Activated naive CD8-positive, alpha-beta T cell treated with anti-CD3 and anti-CD28 coated beads, Interleukin-2, amount 10 ng/mL, durations not matched to agents 7 days and 5 days (primary cell): ENCODE measurements at regions not wholly inside any gene's neighbourhood (a gene's known extent, or its start where the extent isn't known, plus 50 kb on each side); places are given as distances from the start of the nearest gene placed in this dataset.
"Not testable (repeated sequence)": the region's sequence is repeated elsewhere in the genome, so short reads cannot be mapped to it uniquely, and the experiment has no call there.

Experiments
- ATAC-seq: fragments of 150-1000 bp; cut with Tn5 transposase; one replicate; pipeline ENCODE4 v1.10.0; 2021; ENCODE audit warnings: low read depth, moderate library complexity
- POLR2A ChIA-PET: fragments of 350-600 bp; sonication (Branson Sonifier 250); formaldehyde crosslinking; loops from one replicate; lab custom pipeline; 2021; ENCODE audit warnings: antibody characterized with exemption; lab: Charles Lee
- DNase-seq: peaks from one replicate; pipeline ENCODE4 v3.0.0; 2021
- H3K27ac Mint-ChIP-seq: one replicate; pipeline ENCODE4 v1.8.0; 2022; ENCODE audit warnings: mild to moderate bottlenecking, mixed read lengths
- H3K27me3 Mint-ChIP-seq: one replicate; pipeline ENCODE4 v1.8.0; 2022; ENCODE audit warnings: mild to moderate bottlenecking, moderate library complexity, mixed read lengths
- H3K36me3 Mint-ChIP-seq: one replicate; pipeline ENCODE4 v1.8.0; 2021; ENCODE audit warnings: mild to moderate bottlenecking, mixed read lengths
- H3K4me1 Mint-ChIP-seq: one replicate; pipeline ENCODE4 v1.8.0; 2021; ENCODE audit warnings: mixed read lengths
- H3K4me3 Mint-ChIP-seq: one replicate; pipeline ENCODE4 v1.8.0; 2022; ENCODE audit warnings: mild to moderate bottlenecking, moderate library complexity, mixed read lengths
- H3K9me3 Mint-ChIP-seq: one replicate; pipeline ENCODE4 v1.8.0; 2021; ENCODE audit warnings: mixed read lengths

DNA sequence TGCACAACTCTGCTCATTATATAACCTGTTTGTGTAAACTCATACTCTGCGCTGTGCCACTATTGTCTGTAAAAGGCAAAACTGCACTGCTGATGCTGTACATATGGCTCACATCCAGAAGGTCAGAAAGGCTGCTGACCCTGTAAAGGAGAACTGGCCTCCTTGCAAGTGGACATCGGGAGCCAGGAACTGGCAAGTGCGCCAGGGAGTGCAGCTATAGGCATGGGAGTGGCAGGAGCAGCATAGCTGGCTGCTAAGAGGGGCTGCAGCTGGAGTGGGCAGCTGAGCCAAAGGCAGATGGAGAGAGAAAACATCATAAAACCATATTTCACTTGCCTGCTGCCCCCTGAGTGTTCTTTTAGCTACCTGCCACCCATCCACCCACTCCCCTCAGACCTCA is 2183.4 kb upstream of the ACO1 start:
- DNase-seq, result no peak
- H3K27ac Mint-ChIP-seq, result no peak overlapping the region
- H3K4me1 Mint-ChIP-seq, result no peaks in the 10 kb centered on the region
- no peaks in the 10 kb centered on the region for H3K36me3 Mint-ChIP-seq
- H3K4me3 Mint-ChIP-seq, result no peak overlapping the region
- no peaks in the 10 kb centered on the region for H3K27me3 Mint-ChIP-seq
- peaks cover 3% of the 10 kb centered on the region for H3K9me3 Mint-ChIP-seq
- POLR2A ChIA-PET, result no interaction called here
- ATAC-seq, result no peak

DNA sequence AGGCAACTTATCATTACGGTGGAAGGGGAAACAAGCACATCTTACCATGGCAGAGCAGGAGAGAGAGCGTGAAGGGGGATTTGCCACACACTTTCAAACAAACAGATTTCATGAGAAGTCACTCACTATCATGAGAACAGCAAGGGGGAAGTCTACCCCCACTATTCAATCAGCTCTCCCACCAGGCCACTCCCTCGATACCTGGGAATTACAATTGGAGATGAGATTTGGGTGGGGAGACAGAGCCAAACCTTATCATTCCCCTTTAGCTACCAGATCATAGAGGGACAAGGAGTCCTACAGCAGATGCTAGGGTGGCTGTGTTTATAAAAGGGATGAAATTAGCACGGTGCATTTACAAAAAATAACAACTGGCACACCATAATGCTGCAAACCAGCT is 2149.4 kb upstream of the ACO1 start:
- H3K27ac Mint-ChIP-seq, result no peak overlapping the region
- no peaks in the 10 kb centered on the region for H3K27me3 Mint-ChIP-seq
- H3K4me3 Mint-ChIP-seq, result no peak overlapping the region
- no peaks in the 10 kb centered on the region for H3K4me1 Mint-ChIP-seq
- POLR2A ChIA-PET, result no interaction called here
- no peaks in the 10 kb centered on the region for H3K36me3 Mint-ChIP-seq
- no peak for ATAC-seq
- H3K9me3 Mint-ChIP-seq, result no peaks in the 10 kb centered on the region
- no peak for DNase-seq

- Mint-ChIP-seq H3K4me3 (no peak overlapping the region), H3K36me3 (no peaks in the 10 kb centered on the region), H3K27me3 (no peaks in the 10 kb centered on the region), H3K9me3 (no peaks in the 10 kb centered on the region), H3K4me1 (no peaks in the 10 kb centered on the region), H3K27ac (no peak overlapping the region)
- POLR2A ChIA-PET, result no interaction called here
- DNase-seq (no peak), ATAC-seq (no peak)
These were observed 2148.9 kb upstream of the ACO1 start for GRCh38 chr9:30235564-30235963.

DNA sequence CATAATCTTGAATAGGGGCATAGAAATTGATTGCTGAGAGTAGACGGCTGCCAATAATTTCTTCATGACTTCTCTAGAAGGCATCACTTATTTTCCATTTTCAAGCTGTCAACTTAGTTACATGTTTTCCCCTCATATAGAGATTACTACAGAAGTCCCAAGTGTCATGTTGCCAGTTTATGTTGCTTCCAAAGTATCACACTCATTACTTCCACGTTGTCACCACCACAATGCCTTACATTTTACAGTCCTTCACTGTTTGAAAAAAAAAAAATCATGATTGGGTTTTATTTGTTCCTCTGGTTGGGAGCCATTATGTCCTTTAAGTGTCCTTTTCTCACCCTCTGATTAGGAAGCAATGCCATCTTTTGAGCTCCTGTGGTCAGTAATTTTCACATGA is 2144.6 kb upstream of the ACO1 start:
- Mint-ChIP-seq H3K27ac (no peak overlapping the region), H3K27me3 (no peaks in the 10 kb centered on the region), H3K9me3 (no peaks in the 10 kb centered on the region), H3K4me1 (no peaks in the 10 kb centered on the region), H3K36me3 (no peaks in the 10 kb centered on the region), H3K4me3 (no peak overlapping the region)
- ATAC-seq (no peak), DNase-seq (no peak)
- POLR2A ChIA-PET, result no interaction called here

- DNase-seq, result no peak
These were observed 2141.0 kb upstream of the ACO1 start for GRCh38 chr9:30243467-30243866.

DNA sequence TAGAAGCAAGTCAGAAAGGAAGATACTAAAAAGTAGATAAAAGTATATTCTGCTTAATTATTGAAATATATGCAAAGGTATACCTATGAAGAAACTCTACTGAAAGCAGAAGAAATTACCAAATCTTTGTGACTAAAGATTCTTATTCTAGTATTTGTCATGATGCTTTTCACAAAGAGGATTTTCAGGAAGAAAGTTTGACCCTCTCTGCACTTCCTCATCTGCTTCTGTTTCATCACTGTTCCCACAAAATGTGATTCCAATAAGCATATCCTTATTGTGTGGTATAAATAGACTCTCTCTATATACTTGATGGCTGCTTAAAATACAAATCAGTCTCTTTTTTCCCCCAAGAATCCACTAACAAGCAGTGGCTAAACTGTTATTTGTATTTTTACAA is 2139.6 kb upstream of the ACO1 start:
- DNase-seq (no peak), ATAC-seq (no peak)
- no peaks in the 10 kb centered on the region for H3K9me3 Mint-ChIP-seq
- H3K4me1 Mint-ChIP-seq, result no peaks in the 10 kb centered on the region
- POLR2A ChIA-PET, result no interaction called here
- H3K4me3 Mint-ChIP-seq, result no peak overlapping the region
- no peak overlapping the region for H3K27ac Mint-ChIP-seq
- H3K27me3 Mint-ChIP-seq, result no peaks in the 10 kb centered on the region
- H3K36me3 Mint-ChIP-seq, result no peaks in the 10 kb centered on the region

More at GRCh38 chr9:30243467-30243866, 2141.0 kb upstream of the ACO1 start:
- no peak for ATAC-seq
- no peaks in the 10 kb centered on the region for H3K27me3 Mint-ChIP-seq
- no peaks in the 10 kb centered on the region for H3K9me3 Mint-ChIP-seq
- POLR2A ChIA-PET, result no interaction called here
- no peak overlapping the region for H3K4me3 Mint-ChIP-seq
- no peaks in the 10 kb centered on the region for H3K4me1 Mint-ChIP-seq
- no peaks in the 10 kb centered on the region for H3K36me3 Mint-ChIP-seq
- no peak overlapping the region for H3K27ac Mint-ChIP-seq

DNA sequence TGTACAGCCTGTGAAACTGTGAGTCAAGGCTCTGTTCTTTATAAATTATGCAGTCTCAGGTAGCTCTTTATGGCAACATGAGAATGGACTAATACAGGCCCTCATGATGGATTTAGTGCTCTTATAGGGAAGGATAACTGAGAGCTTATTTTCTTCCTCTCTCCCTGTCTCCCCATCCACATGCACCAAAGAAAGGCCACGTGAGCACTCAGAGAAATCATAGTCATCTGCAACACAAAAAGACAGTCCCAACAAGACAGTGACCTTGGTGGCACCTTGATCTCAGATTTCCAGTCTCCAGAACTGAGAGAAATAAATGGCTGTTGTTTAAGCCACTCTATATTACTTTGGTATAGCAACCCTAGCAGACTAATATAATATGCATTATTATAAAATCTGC is 2133.6 kb upstream of the ACO1 start:
- Mint-ChIP-seq H3K4me3 (no peak overlapping the region), H3K27ac (no peak overlapping the region), H3K36me3 (no peaks in the 10 kb centered on the region), H3K9me3 (no peaks in the 10 kb centered on the region), H3K4me1 (no peaks in the 10 kb centered on the region), H3K27me3 (no peaks in the 10 kb centered on the region)
- DNase-seq (no peak), ATAC-seq (no peak)
- POLR2A ChIA-PET, result no interaction called here

DNA sequence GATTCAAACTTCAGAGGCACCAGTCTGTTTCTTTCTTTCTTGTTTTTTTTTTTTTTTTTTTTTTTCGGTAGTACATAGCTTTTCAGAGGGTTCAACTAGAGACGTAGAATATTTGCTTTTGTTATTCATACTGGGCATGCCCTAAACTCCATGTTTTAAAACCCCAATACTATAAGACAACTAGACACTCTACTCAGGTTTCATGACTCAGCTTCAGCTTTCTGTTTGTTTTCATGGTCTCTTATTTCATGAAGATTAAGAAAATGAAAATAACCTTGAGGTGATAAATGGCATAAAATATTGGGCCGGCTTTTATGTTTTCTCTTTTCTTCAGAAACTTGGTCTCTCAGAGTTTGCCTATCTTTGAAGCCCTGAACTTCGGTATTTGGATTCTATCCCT is 2126.3 kb upstream of the ACO1 start:
- ATAC-seq, result no peak
- H3K27me3 Mint-ChIP-seq, result no peaks in the 10 kb centered on the region
- DNase-seq, result no peak
- peaks cover 6% of the 10 kb centered on the region for H3K9me3 Mint-ChIP-seq
- POLR2A ChIA-PET, result no interaction called here
- H3K4me1 Mint-ChIP-seq, result no peaks in the 10 kb centered on the region
- H3K27ac Mint-ChIP-seq, result no peak overlapping the region
- no peak overlapping the region for H3K4me3 Mint-ChIP-seq
- H3K36me3 Mint-ChIP-seq, result no peaks in the 10 kb centered on the region

DNA sequence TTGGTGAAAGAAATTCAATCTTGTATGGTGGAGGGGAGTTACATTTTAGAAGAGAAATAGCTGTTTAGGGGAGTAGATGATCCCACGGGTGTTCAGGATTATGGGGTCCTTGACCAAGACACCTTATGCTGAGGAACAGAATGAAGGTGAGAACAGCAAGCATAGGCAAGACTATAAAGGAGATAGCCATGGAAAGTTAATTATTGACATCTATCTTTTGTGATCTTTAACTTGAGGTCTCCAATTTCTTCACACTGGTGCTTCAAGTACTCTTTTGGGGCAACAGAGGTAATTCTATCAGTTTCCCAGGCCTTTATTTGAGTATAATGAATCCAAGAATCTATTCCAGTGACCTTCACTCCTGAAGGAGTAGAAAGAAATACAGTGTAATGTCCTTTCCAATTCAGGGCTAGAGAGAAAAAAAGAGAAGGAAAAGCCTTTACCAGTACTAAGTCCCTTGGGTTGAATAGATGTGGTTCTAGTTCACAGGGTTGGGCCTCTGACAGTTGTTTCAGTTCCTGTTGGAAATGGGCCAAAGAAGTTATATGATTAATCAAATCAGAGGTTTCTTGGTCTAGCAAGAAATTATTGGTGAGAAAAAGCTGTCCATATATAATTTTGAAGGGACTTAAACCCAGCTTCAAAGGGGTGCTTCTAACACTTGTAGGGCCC is 2104.1 kb upstream of the ACO1 start:
- H3K27me3 Mint-ChIP-seq, result no peaks in the 10 kb centered on the region
- H3K36me3 Mint-ChIP-seq, result no peaks in the 10 kb centered on the region
- ATAC-seq (no peak), DNase-seq (no peak)
- no peak overlapping the region for H3K27ac Mint-ChIP-seq
- no peak overlapping the region for H3K4me3 Mint-ChIP-seq
- H3K9me3 Mint-ChIP-seq, result peaks cover 6% of the 10 kb centered on the region
- no peaks in the 10 kb centered on the region for H3K4me1 Mint-ChIP-seq
- POLR2A ChIA-PET, result no interaction called here

- Mint-ChIP-seq H3K36me3 (no peaks in the 10 kb centered on the region), H3K27me3 (no peaks in the 10 kb centered on the region), H3K4me1 (no peaks in the 10 kb centered on the region), H3K4me3 (no peak overlapping the region), H3K27ac (no peak overlapping the region), H3K9me3 (peaks cover 1% of the 10 kb centered on the region)
- POLR2A ChIA-PET, result no interaction called here
- no peak for DNase-seq
- ATAC-seq, result no peak
These were observed 2095.0 kb upstream of the ACO1 start for GRCh38 chr9:30289435-30289834.

- ATAC-seq, H3K4me3 Mint-ChIP-seq, H3K9me3 Mint-ChIP-seq, H3K27ac Mint-ChIP-seq, H3K4me1 Mint-ChIP-seq, DNase-seq, H3K27me3 Mint-ChIP-seq, POLR2A ChIA-PET, H3K36me3 Mint-ChIP-seq: not testable (repeated sequence)
These were observed 2092.4 kb upstream of the ACO1 start for GRCh38 chr9:30292026-30292425.

DNA sequence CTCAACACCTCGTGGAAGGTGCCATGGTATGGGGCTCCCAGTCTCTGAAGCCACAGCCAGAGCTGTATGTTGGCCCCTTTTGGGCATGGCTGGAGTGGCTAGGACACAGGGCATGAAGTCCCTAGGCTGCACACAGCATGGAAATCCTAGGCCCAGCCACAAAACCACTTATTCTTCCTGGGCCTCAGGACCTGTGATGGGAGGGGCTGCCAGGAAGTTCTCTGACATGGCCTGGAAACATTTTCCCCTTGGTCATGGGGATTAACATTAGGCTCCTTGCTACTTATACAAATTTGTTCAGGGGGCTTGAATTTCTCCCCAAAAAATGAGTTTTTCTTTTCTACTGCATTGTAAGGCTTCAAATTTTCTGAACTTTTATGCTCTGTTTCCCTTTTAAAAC is 2091.2 kb upstream of the ACO1 start:
- POLR2A ChIA-PET, result no interaction called here
- H3K4me1 Mint-ChIP-seq, result no peaks in the 10 kb centered on the region
- no peak overlapping the region for H3K4me3 Mint-ChIP-seq
- no peaks in the 10 kb centered on the region for H3K27me3 Mint-ChIP-seq
- no peaks in the 10 kb centered on the region for H3K36me3 Mint-ChIP-seq
- no peak for DNase-seq
- no peak for ATAC-seq
- H3K27ac Mint-ChIP-seq, result no peak overlapping the region
- H3K9me3 Mint-ChIP-seq, result peaks cover 1% of the 10 kb centered on the region

GRCh38 chr9:30299126-30299780 is 2085.2 kb upstream of the ACO1 start:
- Mint-ChIP-seq H3K27me3 (no peaks in the 10 kb centered on the region), H3K36me3 (no peaks in the 10 kb centered on the region), H3K9me3 (peaks cover 1% of the 10 kb centered on the region), H3K4me1 (no peaks in the 10 kb centered on the region), H3K27ac (no peak overlapping the region), H3K4me3 (no peak overlapping the region)
- ATAC-seq (no peak), DNase-seq (no peak)
- POLR2A ChIA-PET, result no interaction called here

DNA sequence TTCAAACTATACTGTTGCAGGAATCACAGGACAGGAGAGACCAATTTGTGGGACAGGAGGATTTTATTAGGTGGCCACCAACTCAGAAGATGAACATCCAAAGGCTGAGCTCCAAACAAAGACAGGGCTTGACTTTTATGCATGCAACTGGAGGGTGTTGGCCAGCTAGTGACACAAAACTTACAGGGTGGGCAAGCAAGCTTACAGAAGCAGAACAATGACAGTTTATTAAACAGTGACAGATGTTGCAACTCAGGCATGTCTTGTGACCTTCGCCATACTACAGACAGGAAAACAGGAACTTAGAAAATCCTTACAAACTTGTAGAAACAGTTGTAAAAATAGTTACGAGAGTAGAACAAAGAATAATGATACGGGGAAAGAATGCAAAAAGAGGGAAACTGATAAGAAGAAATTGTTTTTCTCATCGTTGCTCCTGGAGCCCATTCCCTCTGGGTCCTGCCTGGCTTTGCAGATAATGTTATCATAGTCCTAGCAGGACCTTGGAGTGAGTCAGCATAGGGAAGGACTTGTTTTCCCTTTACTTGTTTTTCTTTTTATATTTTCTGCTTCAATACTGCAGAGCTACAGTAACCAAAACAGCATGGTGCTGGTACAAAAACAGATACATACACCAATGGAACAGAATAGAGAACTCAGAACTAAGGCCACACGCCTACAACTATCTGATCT is 2083.0 kb upstream of the ACO1 start:
- H3K4me3 Mint-ChIP-seq, result no peak overlapping the region
- no peaks in the 10 kb centered on the region for H3K27me3 Mint-ChIP-seq
- H3K27ac Mint-ChIP-seq, result no peak overlapping the region
- POLR2A ChIA-PET, result no interaction called here
- H3K9me3 Mint-ChIP-seq, result peaks cover 1% of the 10 kb centered on the region
- no peaks in the 10 kb centered on the region for H3K4me1 Mint-ChIP-seq
- no peak for ATAC-seq
- H3K36me3 Mint-ChIP-seq, result no peaks in the 10 kb centered on the region
- no peak for DNase-seq
